ENCODE measurements at regions not wholly inside any gene's neighbourhood (a gene's known extent, or its start where the extent isn't known, plus 50 kb on each side); places are given as distances from the start of the nearest gene placed in this dataset.
A peak's percentile ranks its signal among the peaks of the same experiment; 100 is the strongest.
"Not testable (repeated sequence)": the region's sequence is repeated elsewhere in the genome, so short reads cannot be mapped to it uniquely, and the experiment has no call there.

GRCh38 chr2:109976319-109976718 lies 77.8 kb downstream of the LIMS3 start:
- H3K36me3 ChIP-seq; H3K4me3 ChIP-seq (replicated peaks in 1 of 3); H3K4me1 ChIP-seq; H3K27ac ChIP-seq; H3K9me3 ChIP-seq; DNase-seq; intact Hi-C loops (cut with DNase I); H3K27me3 ChIP-seq: not testable (repeated sequence)
- WGBS, 2 donors: no CpG with 5 or more reads among the region's 3 CpGs

- H3K27ac ChIP-seq; H3K36me3 ChIP-seq; DNase-seq; H3K4me1 ChIP-seq; intact Hi-C loops (cut with DNase I); H3K27me3 ChIP-seq; H3K9me3 ChIP-seq; H3K4me3 ChIP-seq (replicated peaks in 1 of 3): not testable (repeated sequence)
- no CpG with 5 or more reads among the region's 4 CpGs for WGBS, 2 donors
Observed at GRCh38 chr2:109980754-109981153, 82.3 kb downstream of the LIMS3 start.

- H3K4me3 ChIP-seq (replicated peaks in 1 of 3); H3K9me3 ChIP-seq; H3K27me3 ChIP-seq; H3K27ac ChIP-seq; DNase-seq; H3K36me3 ChIP-seq; intact Hi-C loops (cut with DNase I); H3K4me1 ChIP-seq: not testable (repeated sequence)
- no CpG with 5 or more reads among the region's 43 CpGs for WGBS, 2 donors
Observed at GRCh38 chr2:109986389-109987088, 88.1 kb downstream of the LIMS3 start.

GRCh38 chr2:109987089-109987420 lies 88.6 kb downstream of the LIMS3 start:
- WGBS, 2 donors: no CpG with 5 or more reads among the region's 22 CpGs
- DNase-seq; H3K4me3 ChIP-seq (replicated peaks in 1 of 3); H3K36me3 ChIP-seq; H3K9me3 ChIP-seq; H3K4me1 ChIP-seq; H3K27ac ChIP-seq; H3K27me3 ChIP-seq; intact Hi-C loops (cut with DNase I): not testable (repeated sequence)

- no CpG with 5 or more reads among the region's 75 CpGs for WGBS, 2 donors
- H3K4me3 ChIP-seq (replicated peaks in 1 of 3); H3K4me1 ChIP-seq; H3K36me3 ChIP-seq; intact Hi-C loops (cut with DNase I); H3K27me3 ChIP-seq; H3K27ac ChIP-seq; H3K9me3 ChIP-seq; DNase-seq: not testable (repeated sequence)
Observed at GRCh38 chr2:109987458-109988345, 89.2 kb downstream of the LIMS3 start.

GRCh38 chr2:109999395-109999794 lies 100.9 kb downstream of the LIMS3 start:
- peak; percentile 45 to 74 for DNase-seq
- H3K27me3 ChIP-seq; H3K36me3 ChIP-seq; H3K4me3 ChIP-seq (replicated peaks in 1 of 3); H3K4me1 ChIP-seq; H3K27ac ChIP-seq; intact Hi-C loops (cut with DNase I); H3K9me3 ChIP-seq: not testable (repeated sequence)

GRCh38 chr2:110002502-110002901 lies 104.0 kb downstream of the LIMS3 start:
- H3K9me3 ChIP-seq; H3K4me1 ChIP-seq; DNase-seq; H3K27me3 ChIP-seq; H3K36me3 ChIP-seq; H3K4me3 ChIP-seq (replicated peaks in 1 of 3); intact Hi-C loops (cut with DNase I); H3K27ac ChIP-seq: not testable (repeated sequence)
- WGBS, 2 donors: no CpG with 5 or more reads among the region's 2 CpGs

GRCh38 chr2:110013388-110013787 lies 102.2 kb downstream of the MALL start:
- no CpG with 5 or more reads among the region's 2 CpGs for WGBS, 2 donors

GRCh38 chr2:110016381-110017092 lies 99.1 kb downstream of the MALL start:
- H3K9me3 ChIP-seq; H3K27ac ChIP-seq; H3K36me3 ChIP-seq; H3K4me3 ChIP-seq (replicated peaks in 1 of 3); intact Hi-C loops (cut with DNase I); DNase-seq; H3K4me1 ChIP-seq; H3K27me3 ChIP-seq: not testable (repeated sequence)
- WGBS, 2 donors: no CpG with 5 or more reads among the region's 5 CpGs

More at GRCh38 chr2:110013388-110013787, 102.2 kb downstream of the MALL start:
- intact Hi-C loops (cut with DNase I); H3K4me3 ChIP-seq (replicated peaks in 1 of 3); H3K27me3 ChIP-seq; H3K36me3 ChIP-seq; H3K9me3 ChIP-seq; DNase-seq; H3K27ac ChIP-seq; H3K4me1 ChIP-seq: not testable (repeated sequence)

GRCh38 chr2:110020269-110020668 lies 95.4 kb downstream of the MALL start:
- H3K4me3 ChIP-seq (replicated peaks in 1 of 3); H3K27ac ChIP-seq; intact Hi-C loops (cut with DNase I); H3K36me3 ChIP-seq; H3K27me3 ChIP-seq; H3K4me1 ChIP-seq; H3K9me3 ChIP-seq; DNase-seq: not testable (repeated sequence)

- H3K36me3 ChIP-seq; intact Hi-C loops (cut with DNase I); H3K4me3 ChIP-seq (replicated peaks in 1 of 3); DNase-seq; H3K27me3 ChIP-seq; H3K9me3 ChIP-seq; H3K4me1 ChIP-seq; H3K27ac ChIP-seq: not testable (repeated sequence)
- WGBS, 2 donors: no CpG with 5 or more reads among the region's 9 CpGs
Observed at GRCh38 chr2:110022278-110022677, 93.3 kb downstream of the MALL start.

GRCh38 chr2:110026126-110026785 lies 89.4 kb downstream of the MALL start:
- H3K9me3 ChIP-seq; H3K4me1 ChIP-seq; H3K27me3 ChIP-seq; intact Hi-C loops (cut with DNase I); H3K4me3 ChIP-seq (replicated peaks in 1 of 3); H3K36me3 ChIP-seq; H3K27ac ChIP-seq; DNase-seq: not testable (repeated sequence)
- WGBS, 2 donors: no CpG with 5 or more reads among the region's 8 CpGs

Measured in thyroid gland (tissue), 4 donors.